Left lung (tissue), 4 donors: ENCODE measurements at regions not wholly inside any gene's neighbourhood (a gene's known extent, or its start where the extent isn't known, plus 50 kb on each side); places are given as distances from the start of the nearest gene placed in this dataset.
"Not testable (repeated sequence)": the region's sequence is repeated elsewhere in the genome, so short reads cannot be mapped to it uniquely, and the experiment has no call there.

Source experiments
- ATAC-seq: fragments of 200-7000 bp; cut with Tn5 transposase; one replicate; pipeline ENCODE4 v1.9.1; 2020; ENCODE audit warnings: moderate library complexity
- DNase-seq, 4 donors: peaks; one replicate each; pipeline ENCODE4 v3.0.0-alpha.2; 2013 to 2020
- H3K27ac ChIP-seq, 2 donors: fragments of 200-600 bp; sonication (generic) in 1 of 2; one replicate each; pipeline versions ENCODE4 v1.5.0 to v1.8.0; 2020 to 2021
- H3K27me3 ChIP-seq, 2 donors: fragments of 200-600 bp; sonication (generic) in 1 of 2; one replicate each; pipeline versions ENCODE4 v1.5.0 to v1.8.0; 2020 to 2021
- H3K36me3 ChIP-seq, 2 donors: fragments of 200-600 bp; sonication (generic) in 1 of 2; one replicate each; pipeline versions ENCODE4 v1.5.0 to v1.8.0; 2020 to 2021
- H3K4me1 ChIP-seq, 2 donors: fragments of 200-600 bp; one replicate each; pipeline ENCODE4 v1.8.0; 2021
- H3K4me3 ChIP-seq, 2 donors: fragments of 200-600 bp; sonication (generic) in 1 of 2; one replicate each; pipeline versions ENCODE4 v1.5.0 to v1.8.0; 2020 to 2021; ENCODE audit warnings: mild to moderate bottlenecking in 1 of 2
- H3K9me3 ChIP-seq, 2 donors: fragments of 200-600 bp; sonication (generic) in 1 of 2; one replicate each; pipeline versions ENCODE4 v1.5.0 to v1.8.0; 2020 to 2021
- intact Hi-C, 2 donors: fragments of 100-400 bp; cut with DNase I; formaldehyde crosslinking; loops; one replicate each; pipeline versions ENCODE4 v1.11.2 to v1.14.2; 2022
- TF ChIP-seq, protein P1 (sequence below), 2 donors: fragments of 200-600 bp; sonication (generic) in 1 of 2; IDR thresholded peaks; one replicate each; pipeline versions ENCODE4 v1.5.0 to v1.8.0; 2021; ENCODE audit warnings: antibody characterized with exemption in 2 of 2
- donor health status: DM: no; HTN: yes; CAD: no.
- donor health status: DM: no; HTN: no; CAD: no.

DNA sequence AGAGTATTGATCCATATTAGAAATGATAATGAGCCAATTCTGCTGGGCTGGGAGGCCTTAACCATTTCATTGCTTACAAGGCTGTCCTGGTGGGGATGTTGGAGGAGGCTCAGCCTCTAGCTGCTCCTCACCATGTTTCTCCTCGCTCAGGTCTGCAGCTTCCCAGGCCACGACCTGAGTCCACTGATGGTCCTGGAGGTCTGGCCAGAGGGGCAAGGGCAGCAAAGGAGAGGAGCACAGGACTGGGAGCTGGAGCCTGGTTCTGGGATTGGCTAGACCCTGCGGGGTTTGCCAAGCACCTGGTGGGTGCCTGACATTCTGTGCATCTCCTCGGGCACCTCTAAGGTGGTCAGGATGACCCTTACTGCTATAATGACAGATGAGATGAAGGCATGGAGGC, 92.6 kb downstream of the KIF26A start:
- no peaks in the 10 kb centered on the region for H3K36me3 ChIP-seq
- no peak for ATAC-seq
- H3K4me1 ChIP-seq = no peaks in the 10 kb centered on the region
- peak in 2 of 4 donors; percentile 17 to 29 for DNase-seq
- TF ChIP-seq, protein P1, sequence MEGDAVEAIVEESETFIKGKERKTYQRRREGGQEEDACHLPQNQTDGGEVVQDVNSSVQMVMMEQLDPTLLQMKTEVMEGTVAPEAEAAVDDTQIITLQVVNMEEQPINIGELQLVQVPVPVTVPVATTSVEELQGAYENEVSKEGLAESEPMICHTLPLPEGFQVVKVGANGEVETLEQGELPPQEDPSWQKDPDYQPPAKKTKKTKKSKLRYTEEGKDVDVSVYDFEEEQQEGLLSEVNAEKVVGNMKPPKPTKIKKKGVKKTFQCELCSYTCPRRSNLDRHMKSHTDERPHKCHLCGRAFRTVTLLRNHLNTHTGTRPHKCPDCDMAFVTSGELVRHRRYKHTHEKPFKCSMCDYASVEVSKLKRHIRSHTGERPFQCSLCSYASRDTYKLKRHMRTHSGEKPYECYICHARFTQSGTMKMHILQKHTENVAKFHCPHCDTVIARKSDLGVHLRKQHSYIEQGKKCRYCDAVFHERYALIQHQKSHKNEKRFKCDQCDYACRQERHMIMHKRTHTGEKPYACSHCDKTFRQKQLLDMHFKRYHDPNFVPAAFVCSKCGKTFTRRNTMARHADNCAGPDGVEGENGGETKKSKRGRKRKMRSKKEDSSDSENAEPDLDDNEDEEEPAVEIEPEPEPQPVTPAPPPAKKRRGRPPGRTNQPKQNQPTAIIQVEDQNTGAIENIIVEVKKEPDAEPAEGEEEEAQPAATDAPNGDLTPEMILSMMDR (IDR thresholded peaks at IDR 0.05) = no peak
- H3K4me3 ChIP-seq = no peak overlapping the region
- intact Hi-C loops = no loop called here
- no peak overlapping the region for H3K27ac ChIP-seq
- peaks cover 0 to 31% of the 10 kb centered on the region in 2 donors for H3K9me3 ChIP-seq
- H3K27me3 ChIP-seq = no peaks in the 10 kb centered on the region

DNA sequence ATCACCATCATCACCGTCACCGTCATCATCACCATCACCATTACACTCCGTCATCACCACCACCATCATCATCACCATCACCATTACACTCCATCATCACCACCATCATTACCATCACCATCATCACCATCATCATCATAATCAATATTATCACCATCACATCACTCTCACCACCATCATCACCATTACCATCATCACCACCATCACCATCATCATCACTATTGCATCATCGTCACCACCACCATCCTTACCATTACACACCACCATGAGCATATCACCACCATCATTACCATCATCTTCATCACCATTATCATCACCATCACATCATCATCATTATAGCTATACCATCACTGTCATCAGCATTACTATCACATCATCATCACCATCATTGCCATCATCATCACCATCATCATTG, 93.7 kb downstream of the KIF26A start:
- H3K36me3 ChIP-seq = no peaks in the 10 kb centered on the region
- ATAC-seq = no peak
- H3K27me3 ChIP-seq = no peaks in the 10 kb centered on the region

DNA sequence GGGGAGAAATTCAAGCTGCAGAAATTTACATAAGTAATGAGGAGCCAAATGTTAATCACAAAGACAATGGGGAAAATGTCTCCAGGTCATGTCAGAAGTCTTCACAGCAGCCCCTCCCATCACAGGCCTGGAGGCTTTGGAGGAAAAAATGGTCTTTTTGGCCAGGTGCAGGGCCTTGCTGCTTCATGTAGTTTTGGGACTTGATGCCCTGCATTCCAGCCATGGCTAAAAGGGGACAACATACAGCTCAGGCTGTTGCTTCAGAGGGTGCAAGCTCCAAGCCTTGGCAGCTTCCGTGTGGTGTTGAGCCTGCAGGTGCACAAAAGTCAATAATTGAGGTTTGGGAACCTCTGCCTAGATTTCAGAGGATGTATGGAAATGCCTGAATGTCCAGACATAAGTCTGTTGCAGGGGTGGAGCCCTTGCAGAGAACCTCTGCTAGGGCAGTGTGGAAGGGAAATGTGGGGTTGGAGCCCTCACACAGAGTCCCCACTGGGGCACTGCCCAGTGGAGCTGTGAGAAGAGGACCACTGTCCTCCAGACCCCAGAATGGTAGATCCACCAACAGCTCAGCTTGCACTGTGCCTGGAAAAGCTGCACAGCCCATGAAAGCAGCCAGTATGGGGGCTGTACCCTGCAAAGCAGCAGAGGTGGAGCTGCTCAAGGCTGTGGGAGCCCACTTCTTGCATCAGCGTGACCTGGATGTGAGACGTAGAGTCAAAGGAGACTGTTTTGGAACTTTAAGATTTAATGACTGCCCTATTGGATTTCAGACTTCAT, 95.8 kb downstream of the KIF26A start:
- peak in 2 of 4 donors; percentile 15 to 30 for DNase-seq
- H3K27me3 ChIP-seq, H3K27ac ChIP-seq, ATAC-seq, H3K36me3 ChIP-seq, intact Hi-C loops, H3K4me3 ChIP-seq, H3K4me1 ChIP-seq: not testable (repeated sequence)
- H3K9me3 ChIP-seq = peaks cover 0 to 41% of the 10 kb centered on the region in 2 donors

More for the DNA sequence above, 93.7 kb downstream of the KIF26A start:
- Histone ChIP-seq H3K4me3 (no peak overlapping the region), H3K9me3 (peaks cover 0 to 40% of the 10 kb centered on the region in 2 donors), H3K4me1 (no peaks in the 10 kb centered on the region), H3K27ac (no peak overlapping the region)
- TF ChIP-seq, protein P1 (IDR thresholded peaks at IDR 0.05) = no peak
- no peak for DNase-seq
- intact Hi-C loops = no loop called here

DNA sequence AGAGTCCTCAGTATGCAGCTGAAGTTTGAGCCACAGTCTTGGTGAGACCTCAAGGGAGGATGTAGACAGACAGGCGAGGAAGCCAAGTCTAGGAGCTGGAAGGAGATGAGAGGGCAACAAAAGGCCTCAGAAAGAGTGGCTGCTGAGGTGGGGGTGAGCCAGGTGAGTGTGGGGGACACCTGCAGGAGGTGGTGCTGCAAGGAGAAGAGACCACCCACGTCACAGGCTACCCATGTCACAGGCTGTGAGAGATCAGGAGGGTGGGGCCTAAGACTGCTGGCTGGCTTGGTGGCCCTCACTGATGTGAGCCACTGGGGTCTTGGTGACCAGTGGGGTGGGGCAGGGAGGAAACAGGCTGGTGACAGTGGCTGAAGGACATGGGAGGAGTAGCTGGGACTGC, 97.3 kb downstream of the KIF26A start:
- Histone ChIP-seq H3K4me3 (no peak overlapping the region), H3K27ac (no peak overlapping the region), H3K4me1 (no peaks in the 10 kb centered on the region), H3K27me3 (peaks cover 0 to 8% of the 10 kb centered on the region in 2 donors), H3K9me3 (peaks cover 0 to 41% of the 10 kb centered on the region in 2 donors), H3K36me3 (no peaks in the 10 kb centered on the region)
- intact Hi-C loops = no loop called here
- TF ChIP-seq, protein P1 (IDR thresholded peaks at IDR 0.05) = no peak
- ATAC-seq (no peak), DNase-seq (peak in 1 of 4 donors; percentile 49)

DNA sequence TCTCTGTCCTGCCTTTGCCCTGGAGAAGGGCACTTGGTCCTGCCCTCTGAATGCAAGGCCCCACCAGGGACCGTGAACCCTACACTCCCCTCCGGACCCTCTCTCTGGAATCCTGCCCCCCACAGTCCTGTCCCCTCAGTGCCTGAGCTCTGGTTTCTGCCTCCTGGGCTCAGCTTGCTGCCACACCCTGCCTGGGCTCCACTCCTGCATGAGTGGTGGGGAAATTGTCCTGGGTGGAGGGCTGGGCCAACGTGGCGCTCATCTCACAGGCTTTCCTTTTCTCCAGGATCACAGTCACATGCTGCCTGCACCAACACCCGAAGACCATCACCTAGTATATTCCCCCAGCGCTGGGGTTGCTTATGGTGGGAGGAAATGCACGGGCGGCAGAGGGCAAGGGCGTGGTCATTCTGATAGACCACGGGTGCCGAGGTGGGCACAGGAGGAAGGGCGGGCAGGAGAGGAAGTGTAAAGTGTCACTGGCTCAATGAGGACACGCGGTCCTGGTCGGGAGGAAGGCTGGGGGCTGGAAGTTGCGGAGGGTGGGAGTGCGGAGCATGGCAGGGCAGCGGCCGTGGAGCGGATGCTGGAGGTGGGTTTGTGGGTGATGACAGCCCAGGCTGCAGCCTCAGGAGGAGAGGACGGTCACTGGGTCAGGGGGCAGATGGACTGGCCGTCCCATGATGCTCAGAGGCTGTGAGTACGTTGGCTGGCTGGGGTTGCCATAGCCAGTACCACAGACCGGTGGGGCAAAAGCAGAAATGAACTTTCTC, 99.5 kb downstream of the KIF26A start:
- ATAC-seq = no peak

More for the DNA sequence above, 99.5 kb downstream of the KIF26A start:
- TF ChIP-seq, protein P1 (IDR thresholded peaks at IDR 0.05) = no peak
- Histone ChIP-seq H3K36me3 (no peaks in the 10 kb centered on the region), H3K27ac (no peak overlapping the region), H3K4me1 (no peaks in the 10 kb centered on the region), H3K4me3 (no peak overlapping the region), H3K9me3 (peaks cover 0 to 37% of the 10 kb centered on the region in 2 donors), H3K27me3 (peaks cover 0 to 8% of the 10 kb centered on the region in 2 donors)
- DNase-seq = peak in 2 of 4 donors; percentile 20 to 62
- intact Hi-C loops = no loop called here
